H1 (cell line): ENCODE measurements at regions not wholly inside any gene's neighbourhood (a gene's known extent, or its start where the extent isn't known, plus 50 kb on each side); places are given as distances from the start of the nearest gene placed in this dataset.

Source experiments
- BRCA1 ChIP-seq: IDR thresholded peaks from 2 replicates; pipeline ENCODE4 v1.6.1; 2012; ENCODE audit warnings: low read depth, low read length, improper control_type of control experiment
- CBX5 ChIP-seq: fragments of 300-800, 300-1000 bp; sonication (generic); IDR thresholded peaks from 2 replicates; pipeline ENCODE4 v1.7.1; 2016; ENCODE audit warnings: antibody characterized with exemption, low read length, low read depth
- CREB1 ChIP-seq: IDR thresholded peaks from 2 replicates; pipeline ENCODE4 v1.6.1; 2012; ENCODE audit warnings: inconsistent platforms
- GTF2F1 ChIP-seq: IDR thresholded peaks from 2 replicates; pipeline ENCODE4 v1.6.1; 2012; ENCODE audit warnings: low read depth, low read length, improper control_type of control experiment, borderline replicate concordance
- SP4 ChIP-seq: IDR thresholded peaks from 2 replicates; pipeline ENCODE4 v1.6.1; 2012; ENCODE audit warnings: low read length, inconsistent platforms
- TAF7 ChIP-seq: optimal IDR thresholded peaks from 2 replicates; pipeline ENCODE3; 2011; ENCODE audit warnings: low read depth, mild to moderate bottlenecking, inconsistent platforms, low read length, moderate library complexity, borderline replicate concordance

DNA sequence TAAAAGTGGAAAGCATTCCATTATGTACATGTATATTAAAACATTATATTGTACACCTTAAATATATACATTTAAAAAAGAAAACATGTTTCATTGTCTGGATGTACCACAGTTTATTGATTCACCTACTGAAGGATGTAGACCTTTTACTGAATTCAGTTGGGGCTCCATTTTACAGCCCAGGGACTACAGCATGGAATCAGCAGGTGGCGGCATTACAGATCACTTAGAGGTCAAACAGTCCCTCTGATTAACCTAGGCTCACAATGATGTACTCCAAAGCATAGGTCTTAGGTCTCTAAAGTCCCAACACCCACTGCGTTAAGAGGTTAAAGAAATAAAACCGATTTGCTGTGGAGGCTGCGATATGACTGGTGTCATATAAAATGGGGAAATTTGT is 490.9 kb downstream of the SHISA9 start (continued):
- TF ChIP-seq GTF2F1 (no peak), CREB1 (no peak), SP4 (no peak), CBX5 (no peak), TAF7 (no peak), BRCA1 (no peak)
